Liver (tissue), 3 donors: ENCODE measurements at regions not wholly inside any gene's neighbourhood (a gene's known extent, or its start where the extent isn't known, plus 50 kb on each side); places are given as distances from the start of the nearest gene placed in this dataset.

Experiments
- CTCF ChIP-seq: fragments of 150-350 bp; IDR thresholded peaks from 2 replicates; pipeline ENCODE4 v1.5.1; 2017; ENCODE audit warnings: improper control_type of control experiment, low read depth, low read length; ENCODE audit not compliant: missing input control
- GABPA ChIP-seq, 2 donors: IDR thresholded peaks in 1 of 2; conservative IDR thresholded peaks in 1 of 2; 2 replicates each; pipeline ENCODE4 v1.6.1; 2016; ENCODE audit warnings: antibody characterized with exemption in 2 of 2, mild to moderate bottlenecking in 1 of 2, moderate library complexity in 1 of 2
- MAX ChIP-seq: IDR thresholded peaks from 2 replicates; pipeline ENCODE4 v1.6.1; 2016; ENCODE audit warnings: antibody characterized with exemption
- REST ChIP-seq: IDR thresholded peaks from 2 replicates; pipeline ENCODE4 v1.6.1; 2016; ENCODE audit warnings: antibody characterized with exemption, mild to moderate bottlenecking
- TAF1 ChIP-seq: conservative IDR thresholded peaks from 2 replicates; pipeline ENCODE4 v1.6.1; 2016; ENCODE audit warnings: antibody characterized with exemption, mild to moderate bottlenecking
- ZBTB33 ChIP-seq: IDR thresholded peaks from 2 replicates; pipeline ENCODE4 v1.6.1; 2016; ENCODE audit warnings: antibody characterized with exemption
- donor health status: healthy.
- donor health status: healthy.

GRCh38 chr4:20615486-20616260, 84.6 kb upstream of the PACRGL start:
- no peak for TF ChIP-seq CTCF
- no peak for TF ChIP-seq TAF1
- TF ChIP-seq GABPA (IDR thresholded peaks at IDR 0.05 in 1 of 2, conservative IDR thresholded peaks at IDR 0.05 in 1 of 2), result no peak
- TF ChIP-seq MAX, result no peak
- TF ChIP-seq REST, result no peak
- TF ChIP-seq ZBTB33, result no peak
